ENCODE measurements at regions not wholly inside any gene's neighbourhood (a gene's known extent, or its start where the extent isn't known, plus 50 kb on each side); places are given as distances from the start of the nearest gene placed in this dataset.
"Not testable (repeated sequence)": the region's sequence is repeated elsewhere in the genome, so short reads cannot be mapped to it uniquely, and the experiment has no call there.

- no peaks in the 10 kb centered on the region for H3K27me3 Mint-ChIP-seq (ENCODE audit: insufficient read depth, unreplicated experiment)
- H3K36me3 ChIP-seq (ENCODE audit: control insufficient read depth, insufficient read depth, low read length) = no peaks in the 10 kb centered on the region
- POLR2A ChIA-PET = no interaction called here
Observed at GRCh38 chr4:81590596-81590995, 118.9 kb upstream of the RASGEF1B start.

GRCh38 chr4:81589262-81589661 is 117.6 kb upstream of the RASGEF1B start:
- H3K4me3 Mint-ChIP-seq (ENCODE audit: unreplicated experiment) = no peak overlapping the region
- ChIA-PET CTCF (no interaction called here), POLR2A (no interaction called here)
- Histone ChIP-seq H3K4me1 (peaks cover 13% of the 10 kb centered on the region), H3K27me3 (replicated peaks; ENCODE audit: control insufficient read depth, insufficient read depth, low read length) (no peaks in the 10 kb centered on the region), H3K36me3 (ENCODE audit: control insufficient read depth, insufficient read depth, low read length) (no peaks in the 10 kb centered on the region), H3K4me3 (ENCODE audit: low read depth, low read length) (no peak overlapping the region), H3K9me3 (no peaks in the 10 kb centered on the region)
- H3K4me1 Mint-ChIP-seq (ENCODE audit: low read depth, unreplicated experiment) = peaks cover 15% of the 10 kb centered on the region
- TF ChIP-seq CTCF (IDR thresholded peaks at IDR 0.05; ENCODE audit: insufficient read depth in 1 of 2, low read depth in 1 of 2, low read length in 1 of 2, severe bottlenecking in 1 of 2, unreplicated experiment in 1 of 2) = no peak
- no peak overlapping the region for H3K27ac Mint-ChIP-seq (ENCODE audit: unreplicated experiment)
- DNase-seq = no peak
- peaks cover 6% of the 10 kb centered on the region for H3K9me3 Mint-ChIP-seq (ENCODE audit: unreplicated experiment)
- H3K27me3 Mint-ChIP-seq (ENCODE audit: insufficient read depth, unreplicated experiment) = no peaks in the 10 kb centered on the region
- intact Hi-C loops (cut with micrococcal nuclease; ENCODE audit: unreplicated experiment) = no loop called here
- no TSS peak for BruUV-seq (replicated peaks)
- no peaks in the 10 kb centered on the region for H3K36me3 Mint-ChIP-seq (ENCODE audit: insufficient read depth, unreplicated experiment)

More at GRCh38 chr4:81590596-81590995, 118.9 kb upstream of the RASGEF1B start:
- Mint-ChIP-seq H3K36me3 (ENCODE audit: insufficient read depth, unreplicated experiment) (no peaks in the 10 kb centered on the region), H3K4me3 (ENCODE audit: unreplicated experiment) (no peak overlapping the region), H3K4me1 (ENCODE audit: low read depth, unreplicated experiment) (peaks cover 15% of the 10 kb centered on the region), H3K27ac (ENCODE audit: unreplicated experiment) (no peak overlapping the region), H3K9me3 (ENCODE audit: unreplicated experiment) (peaks cover 6% of the 10 kb centered on the region)
- H3K9me3 ChIP-seq = no peaks in the 10 kb centered on the region
- DNase-seq = no peak
- no peak for TF ChIP-seq CTCF (IDR thresholded peaks at IDR 0.05; ENCODE audit: insufficient read depth in 1 of 2, low read depth in 1 of 2, low read length in 1 of 2, severe bottlenecking in 1 of 2, unreplicated experiment in 1 of 2)
- CTCF ChIA-PET = no interaction called here
- intact Hi-C loops (cut with micrococcal nuclease; ENCODE audit: unreplicated experiment) = no loop called here
- BruUV-seq (replicated peaks) = no TSS peak
- peaks cover 15% of the 10 kb centered on the region for H3K4me1 ChIP-seq
- no peaks in the 10 kb centered on the region for H3K27me3 ChIP-seq (replicated peaks; ENCODE audit: control insufficient read depth, insufficient read depth, low read length)
- no peak overlapping the region for H3K4me3 ChIP-seq (ENCODE audit: low read depth, low read length)

- Mint-ChIP-seq H3K9me3 (ENCODE audit: unreplicated experiment) (no peaks in the 10 kb centered on the region), H3K36me3 (ENCODE audit: insufficient read depth, unreplicated experiment) (no peaks in the 10 kb centered on the region), H3K4me3 (ENCODE audit: unreplicated experiment) (no peak overlapping the region), H3K4me1 (ENCODE audit: low read depth, unreplicated experiment) (no peaks in the 10 kb centered on the region), H3K27me3 (ENCODE audit: insufficient read depth, unreplicated experiment) (no peaks in the 10 kb centered on the region), H3K27ac (ENCODE audit: unreplicated experiment) (no peak overlapping the region)
- TF ChIP-seq CTCF (IDR thresholded peaks at IDR 0.05; ENCODE audit: insufficient read depth in 1 of 2, low read depth in 1 of 2, low read length in 1 of 2, severe bottlenecking in 1 of 2, unreplicated experiment in 1 of 2) = no peak
- Histone ChIP-seq H3K9me3 (no peaks in the 10 kb centered on the region), H3K36me3 (ENCODE audit: control insufficient read depth, insufficient read depth, low read length) (no peaks in the 10 kb centered on the region), H3K27me3 (replicated peaks; ENCODE audit: control insufficient read depth, insufficient read depth, low read length) (no peaks in the 10 kb centered on the region), H3K4me1 (peaks cover 6% of the 10 kb centered on the region), H3K4me3 (ENCODE audit: low read depth, low read length) (no peak overlapping the region)
- ChIA-PET CTCF (no interaction called here), POLR2A (no interaction called here)
- no peak for DNase-seq
- intact Hi-C loops (cut with micrococcal nuclease; ENCODE audit: unreplicated experiment) = no loop called here
- no TSS peak for BruUV-seq (replicated peaks)
Observed at GRCh38 chr4:81586706-81587105, 115.0 kb upstream of the RASGEF1B start.

GRCh38 chr4:81580994-81581374 is 109.3 kb upstream of the RASGEF1B start:
- BruUV-seq (replicated peaks) = not testable (repeated sequence)

More at GRCh38 chr4:81580994-81581374, 109.3 kb upstream of the RASGEF1B start:
- H3K27me3 Mint-ChIP-seq (ENCODE audit: insufficient read depth, unreplicated experiment); intact Hi-C loops (cut with micrococcal nuclease; ENCODE audit: unreplicated experiment); H3K9me3 ChIP-seq; H3K27me3 ChIP-seq (replicated peaks; ENCODE audit: control insufficient read depth, insufficient read depth, low read length); H3K27ac Mint-ChIP-seq (ENCODE audit: unreplicated experiment); H3K4me1 ChIP-seq; CTCF ChIA-PET; POLR2A ChIA-PET; H3K36me3 Mint-ChIP-seq (ENCODE audit: insufficient read depth, unreplicated experiment); H3K4me3 Mint-ChIP-seq (ENCODE audit: unreplicated experiment); H3K9me3 Mint-ChIP-seq (ENCODE audit: unreplicated experiment); DNase-seq; H3K4me3 ChIP-seq (ENCODE audit: low read depth, low read length); H3K36me3 ChIP-seq (ENCODE audit: control insufficient read depth, insufficient read depth, low read length); H3K4me1 Mint-ChIP-seq (ENCODE audit: low read depth, unreplicated experiment): not testable (repeated sequence)

All from Caco-2 (cell line).